Fibroblast of skin of right biceps (primary cell): ENCODE measurements at regions not wholly inside any gene's neighbourhood (a gene's known extent, or its start where the extent isn't known, plus 50 kb on each side); places are given as distances from the start of the nearest gene placed in this dataset.

ENCODE experiments used
- DNase-seq: peaks from one replicate; pipeline ENCODE4 v3.0.0-alpha.2; 2013

DNA sequence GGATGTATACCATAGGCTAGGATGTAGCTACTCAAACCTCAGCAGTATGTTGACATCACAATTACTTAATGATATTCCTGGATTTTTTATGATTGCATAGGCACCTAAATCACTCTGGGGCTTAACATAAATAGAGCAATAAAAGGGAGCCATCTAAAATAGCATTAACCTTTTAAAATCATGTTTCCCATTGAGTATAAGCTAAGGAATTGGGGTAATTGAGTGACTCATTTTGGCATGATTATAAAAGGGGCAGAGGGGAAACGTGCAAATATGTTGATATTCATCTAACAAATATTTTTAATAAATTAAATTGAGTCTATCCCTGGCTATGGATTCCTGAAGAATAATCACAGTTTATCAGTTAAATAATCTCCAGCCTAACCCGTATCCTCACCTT lies 74.0 kb upstream of the ADGRF1 start:
- DNase-seq = peak; percentile 46

DNA sequence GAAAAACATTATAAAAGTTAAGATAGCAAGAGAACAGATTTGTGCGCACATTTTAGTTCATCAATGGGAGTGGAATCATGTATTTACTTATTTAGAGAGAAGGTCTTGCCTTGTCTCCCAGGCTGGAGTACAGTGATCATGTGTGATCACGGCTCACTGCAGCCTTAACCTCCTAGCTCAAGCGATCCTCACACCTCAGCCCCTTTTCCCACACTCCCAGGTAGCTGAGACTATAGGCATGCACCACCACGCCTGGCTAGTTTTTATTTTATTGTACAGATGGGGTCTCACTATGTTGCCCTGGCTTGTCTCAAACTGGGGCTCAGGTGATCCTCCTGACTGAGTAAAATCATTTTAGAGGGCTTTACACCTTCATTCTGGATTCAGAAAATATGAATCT lies 72.3 kb upstream of the ADGRF1 start:
- no peak for DNase-seq

DNA sequence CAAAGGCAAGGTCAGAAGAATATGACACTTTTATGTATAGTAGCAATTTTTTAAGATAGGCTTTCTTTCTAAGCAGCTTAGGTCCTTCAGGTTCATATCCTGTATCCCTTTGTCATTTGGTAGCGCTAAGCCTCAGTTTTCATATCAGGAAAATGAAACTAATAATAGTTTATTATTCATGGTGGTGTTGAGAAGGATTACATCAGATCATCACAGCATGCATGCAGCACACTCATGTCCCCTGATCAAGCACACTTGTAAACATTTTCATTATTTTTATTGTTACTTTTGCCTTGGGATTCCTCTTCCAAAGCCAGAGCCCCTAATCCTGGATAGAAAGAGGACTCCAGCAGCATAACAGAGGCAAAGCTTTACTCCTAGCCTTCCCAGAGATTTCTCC lies 70.2 kb upstream of the ADGRF1 start:
- no peak for DNase-seq

DNA sequence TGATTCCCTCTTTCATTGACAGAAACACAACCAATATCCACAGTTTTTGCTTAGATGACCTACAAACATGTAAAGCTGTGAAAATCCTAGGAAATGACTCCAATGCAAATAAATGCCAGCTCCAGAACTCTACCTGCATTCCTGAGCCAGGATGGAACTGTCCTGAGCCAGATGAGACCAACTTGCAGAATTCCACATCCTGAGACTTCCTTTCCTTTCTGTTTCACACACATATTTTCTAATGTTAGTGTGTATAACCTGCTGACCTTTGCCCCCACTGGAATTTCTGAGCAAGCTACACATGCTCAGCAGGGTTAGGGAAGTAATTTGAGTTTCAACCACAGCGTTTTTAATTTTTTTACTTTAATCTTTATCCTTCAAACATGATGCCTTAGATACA lies 69.6 kb upstream of the ADGRF1 start:
- DNase-seq = peak; percentile 63

DNA sequence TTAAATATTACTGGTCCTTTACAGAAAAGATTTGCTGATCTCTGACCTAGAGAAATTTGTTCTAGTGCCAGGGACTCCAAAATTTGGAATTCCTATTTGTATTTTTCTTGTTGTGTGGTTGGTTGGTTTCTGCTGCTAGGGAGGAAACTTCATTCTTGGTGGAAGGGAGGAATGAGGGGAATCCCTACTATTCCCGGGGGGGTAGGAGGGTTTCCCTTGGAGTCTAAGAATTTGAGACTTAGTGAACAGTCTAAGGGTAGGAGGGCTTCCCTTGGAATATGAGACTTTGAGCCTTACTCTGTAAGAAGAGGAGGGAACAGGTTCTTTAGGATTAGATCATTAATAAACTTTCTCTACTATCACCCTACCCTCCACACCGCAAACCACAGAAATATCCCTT lies 67.1 kb upstream of the ADGRF1 start:
- peak; percentile 33 for DNase-seq

DNA sequence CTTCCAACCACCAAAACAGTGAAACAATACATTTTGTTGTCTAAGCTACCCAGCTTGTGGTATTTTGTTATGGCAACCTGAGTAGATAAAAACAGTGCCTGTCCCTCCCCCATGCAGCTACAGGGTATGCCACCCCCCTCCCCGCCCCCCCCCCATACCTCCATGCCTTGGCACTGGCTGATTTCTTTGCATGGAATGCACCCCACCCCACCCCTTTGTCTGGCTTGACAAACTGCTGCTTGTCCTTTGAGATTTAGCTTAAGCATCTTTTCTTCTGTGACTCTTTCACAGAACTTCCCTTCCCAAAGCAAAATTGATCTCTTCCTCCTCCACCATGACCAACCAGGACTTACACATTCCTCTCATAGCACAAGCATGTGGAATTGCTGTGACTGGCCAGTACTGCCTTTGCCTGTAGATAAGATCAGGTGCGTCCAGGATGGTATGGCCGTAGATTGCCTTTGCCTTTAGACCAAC lies 64.6 kb upstream of the ADGRF1 start:
- DNase-seq = no peak

DNA sequence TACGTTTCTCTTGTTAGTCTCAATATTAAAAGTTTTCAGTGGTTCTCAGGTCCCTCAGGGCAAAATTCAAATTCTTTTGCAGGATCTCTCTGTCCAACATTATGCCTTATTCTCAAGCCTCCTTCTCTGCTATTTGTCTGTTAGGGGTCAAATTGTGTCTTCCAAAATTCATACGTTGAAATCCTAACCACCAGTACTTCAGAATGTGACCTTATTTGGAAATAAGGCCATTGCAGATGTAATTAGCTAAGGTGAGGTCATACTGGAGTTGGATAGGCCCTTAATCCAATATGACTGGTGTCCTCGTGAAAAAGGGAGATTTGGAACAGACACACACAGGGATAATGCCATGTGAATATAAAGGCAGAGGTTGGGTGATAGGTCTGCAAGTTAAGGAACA lies 64.1 kb upstream of the ADGRF1 start:
- no peak for DNase-seq

DNA sequence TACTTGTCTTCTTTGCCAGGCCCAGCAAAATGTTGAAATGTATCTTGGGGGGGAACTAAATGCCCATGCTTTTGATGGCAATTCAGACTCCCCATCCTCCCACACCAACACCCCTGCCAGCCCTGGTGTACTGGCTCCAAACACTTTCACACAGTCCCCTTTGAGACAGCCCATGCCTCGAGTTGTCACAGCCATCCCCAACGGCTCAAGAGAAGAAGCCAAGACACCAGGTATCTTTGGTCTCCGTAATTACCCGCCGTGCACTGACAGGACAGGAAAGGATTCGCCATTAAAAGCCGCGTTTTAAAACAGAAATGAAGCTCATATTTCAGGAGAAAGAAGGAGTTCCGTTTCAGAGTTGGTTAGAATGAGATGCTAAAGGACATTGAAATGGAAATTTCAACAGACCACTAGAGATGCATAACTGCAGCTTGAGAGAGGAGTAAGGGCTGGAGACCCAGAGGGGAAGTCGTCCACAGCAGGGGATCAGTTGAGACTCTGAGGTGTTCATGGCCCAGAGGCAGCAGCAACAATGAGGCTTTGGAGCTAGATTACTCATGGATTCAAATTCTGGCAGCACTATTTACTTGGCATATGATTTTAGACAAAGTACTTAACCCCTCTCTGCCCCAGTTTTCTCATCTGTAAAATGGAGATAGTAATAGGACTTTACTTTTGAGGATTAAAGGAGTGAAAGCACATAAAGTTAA lies 63.5 kb upstream of the ADGRF1 start:
- DNase-seq = no peak

DNA sequence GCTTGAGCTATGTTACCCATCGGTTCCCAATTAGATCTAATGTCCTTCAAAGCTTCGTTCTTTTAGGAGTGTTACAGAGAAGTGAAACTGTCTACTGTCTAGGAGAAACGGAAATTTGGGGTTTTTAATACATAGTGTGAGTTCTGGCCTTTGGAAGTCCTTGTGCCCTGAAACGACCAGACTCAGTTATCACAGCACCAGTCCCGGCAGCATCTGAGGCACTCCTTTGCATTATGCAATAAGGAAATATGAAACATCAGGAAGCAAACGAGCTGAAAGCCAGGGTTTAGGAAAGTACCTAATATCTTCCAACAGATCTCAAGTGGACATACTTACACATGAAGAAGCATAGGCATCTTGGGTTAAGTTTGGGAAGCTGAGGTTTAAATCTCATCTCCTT lies 61.8 kb upstream of the ADGRF1 start:
- no peak for DNase-seq

DNA sequence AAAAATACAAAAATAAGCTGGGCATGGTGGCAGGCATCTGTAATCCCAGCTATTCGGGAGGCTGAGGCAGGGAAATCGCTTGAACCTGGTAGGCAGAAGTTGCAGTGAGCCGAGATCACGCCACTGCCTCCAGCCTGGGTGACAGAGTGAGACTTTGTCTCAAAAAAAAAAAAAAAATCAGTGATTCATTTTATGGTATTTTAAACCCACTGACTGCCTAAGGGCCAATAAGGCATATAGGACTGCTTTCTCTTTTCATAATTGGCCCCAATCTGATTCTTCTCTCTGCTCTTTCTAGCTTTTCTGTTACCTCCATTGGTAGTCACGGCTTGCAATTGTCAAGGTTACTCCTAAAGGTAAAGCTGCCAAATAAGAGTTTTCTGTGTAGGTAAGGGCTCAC lies 60.2 kb upstream of the ADGRF1 start:
- DNase-seq = no peak

DNA sequence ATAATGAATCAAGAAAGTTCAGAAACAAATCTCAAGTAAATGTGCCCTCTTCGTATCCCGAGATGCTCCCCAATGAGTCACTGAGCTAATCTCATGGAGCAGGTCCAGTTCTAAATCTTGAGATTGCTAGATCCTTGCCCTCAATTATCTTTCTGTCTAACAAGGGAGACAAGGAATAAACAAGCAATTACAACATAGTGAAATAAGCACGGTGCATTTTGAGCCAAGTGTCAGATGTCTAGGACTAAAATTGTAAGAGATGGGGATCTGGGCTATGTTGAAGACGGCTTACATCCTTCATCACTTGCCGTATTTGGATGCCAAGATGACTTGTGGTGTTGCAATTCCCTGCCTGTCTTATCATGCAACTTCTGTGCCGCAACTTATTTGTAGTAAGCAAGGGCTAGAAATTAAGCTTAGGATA lies 56.5 kb upstream of the ADGRF1 start:
- DNase-seq = no peak

DNA sequence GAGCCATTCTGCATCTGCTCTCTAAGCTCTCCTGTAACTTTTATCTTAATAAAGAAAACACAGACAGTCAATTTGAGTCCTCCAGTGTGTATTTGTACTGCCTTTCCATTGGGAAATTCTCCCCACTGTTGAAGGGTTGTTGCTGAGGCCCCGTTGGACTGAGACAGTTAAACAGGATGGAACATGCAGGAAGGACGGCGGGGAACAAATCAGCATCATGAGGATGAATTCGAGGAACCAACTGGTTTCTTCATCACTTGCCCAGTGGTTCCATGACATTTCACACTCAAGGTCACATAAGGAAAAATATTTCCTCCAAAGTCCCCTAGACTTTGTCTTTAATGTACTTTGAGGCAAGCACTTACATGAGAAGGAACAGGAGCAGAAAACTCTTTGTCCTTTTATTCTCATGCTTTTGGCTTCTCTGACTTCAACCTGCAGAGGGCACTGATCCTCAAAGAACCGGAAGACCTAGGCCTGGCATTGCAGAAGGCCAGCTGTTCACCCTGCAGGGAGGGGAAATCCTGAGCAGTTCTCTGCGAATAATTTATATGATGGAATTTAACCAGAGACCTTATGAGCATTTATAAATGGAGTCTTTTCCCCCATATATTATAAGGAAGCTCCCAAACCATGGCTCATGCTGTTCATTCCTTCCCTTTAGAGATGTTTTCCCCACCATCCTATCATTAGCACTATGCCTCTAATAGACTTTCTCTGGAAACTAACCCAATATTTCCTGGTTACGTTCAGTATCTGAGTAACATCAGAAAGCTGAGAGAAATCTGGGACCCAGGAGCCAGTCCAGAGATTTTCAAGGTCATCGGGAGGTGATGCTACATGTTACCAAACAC lies 55.2 kb upstream of the ADGRF1 start:
- DNase-seq = peak; percentile 76

DNA sequence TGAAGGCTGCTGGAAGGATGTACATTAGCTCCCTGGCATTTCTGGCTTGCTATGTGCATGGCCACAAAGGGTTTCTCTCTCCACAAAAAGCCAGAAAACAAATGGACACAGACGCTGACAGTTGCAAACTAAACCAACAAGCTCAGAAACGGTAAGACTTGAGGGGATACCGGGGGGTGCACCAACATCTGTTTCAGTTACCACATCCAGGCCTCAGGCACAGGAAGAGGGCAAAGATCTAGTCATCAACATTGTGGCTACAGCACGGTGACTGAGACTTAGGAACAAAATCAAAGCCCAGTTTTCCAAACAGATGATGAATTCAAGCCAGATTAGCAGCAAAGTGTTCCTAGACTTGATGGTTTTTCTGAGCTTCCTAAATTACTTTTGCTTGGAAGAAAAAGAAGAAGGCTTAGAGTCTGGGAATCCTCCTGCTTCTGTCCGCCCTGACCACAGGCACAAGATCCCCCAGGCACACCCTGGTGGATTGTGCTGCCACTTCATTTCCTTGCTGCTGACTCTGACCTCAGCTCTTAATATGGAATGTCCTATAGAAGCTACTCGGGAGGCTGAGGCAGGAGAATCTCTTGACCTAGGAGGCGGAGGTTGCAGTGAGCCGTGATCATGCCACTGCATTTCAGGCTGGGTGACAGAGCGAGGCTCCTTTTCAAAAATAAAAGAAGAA lies 54.2 kb upstream of the ADGRF1 start:
- DNase-seq = no peak

DNA sequence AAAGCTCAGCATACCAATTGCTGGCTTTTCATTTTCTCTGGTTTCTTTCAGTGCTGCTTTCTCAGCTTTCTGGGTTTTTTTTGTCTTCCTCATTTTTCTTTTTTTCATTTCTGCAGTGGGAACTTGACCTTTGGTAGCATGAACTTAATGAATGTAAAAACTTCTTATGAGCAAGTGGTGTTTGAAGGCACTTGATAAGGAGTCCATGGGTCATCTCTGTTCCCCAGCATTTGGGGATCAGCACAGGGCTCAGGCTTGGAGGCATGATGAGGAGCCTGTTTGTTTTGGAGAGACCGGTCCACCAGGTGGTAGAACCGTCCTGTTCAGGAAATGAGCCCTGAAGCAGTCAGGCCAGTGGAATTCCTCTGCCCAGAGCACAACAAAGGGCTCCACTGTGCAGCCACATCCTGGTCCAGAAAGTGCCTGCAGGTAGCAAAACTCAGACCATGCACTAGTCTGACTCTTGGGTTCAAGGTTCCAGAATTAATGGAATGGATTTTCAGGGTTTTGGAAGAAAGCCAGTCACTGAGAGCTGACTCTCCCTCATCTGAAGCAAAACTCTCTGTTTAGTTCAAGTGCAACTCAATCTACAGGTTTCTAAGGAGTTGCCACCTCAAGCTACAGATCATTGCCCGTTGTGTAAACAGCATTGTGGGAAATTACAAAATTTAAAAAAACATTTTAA lies 52.3 kb upstream of the ADGRF1 start:
- no peak for DNase-seq

DNA sequence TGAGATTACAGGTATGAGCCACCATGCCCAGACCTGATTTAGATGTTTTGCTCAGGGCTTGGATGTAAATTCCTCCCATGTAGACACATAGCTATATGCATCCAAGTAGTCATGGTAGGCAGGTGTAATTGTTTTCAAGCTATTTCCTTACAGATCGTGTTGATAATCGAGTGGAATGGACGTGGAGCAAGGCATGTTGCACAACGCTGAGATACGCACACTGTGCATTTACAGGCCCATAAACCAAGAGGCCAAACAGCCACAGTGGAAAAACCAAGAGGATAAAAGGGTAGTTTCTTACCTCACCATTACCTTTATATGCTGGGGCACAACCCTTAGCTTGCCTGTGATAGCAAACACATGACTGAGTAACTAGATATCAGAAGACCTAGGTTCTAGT lies 51.0 kb upstream of the ADGRF1 start:
- no peak for DNase-seq

DNA sequence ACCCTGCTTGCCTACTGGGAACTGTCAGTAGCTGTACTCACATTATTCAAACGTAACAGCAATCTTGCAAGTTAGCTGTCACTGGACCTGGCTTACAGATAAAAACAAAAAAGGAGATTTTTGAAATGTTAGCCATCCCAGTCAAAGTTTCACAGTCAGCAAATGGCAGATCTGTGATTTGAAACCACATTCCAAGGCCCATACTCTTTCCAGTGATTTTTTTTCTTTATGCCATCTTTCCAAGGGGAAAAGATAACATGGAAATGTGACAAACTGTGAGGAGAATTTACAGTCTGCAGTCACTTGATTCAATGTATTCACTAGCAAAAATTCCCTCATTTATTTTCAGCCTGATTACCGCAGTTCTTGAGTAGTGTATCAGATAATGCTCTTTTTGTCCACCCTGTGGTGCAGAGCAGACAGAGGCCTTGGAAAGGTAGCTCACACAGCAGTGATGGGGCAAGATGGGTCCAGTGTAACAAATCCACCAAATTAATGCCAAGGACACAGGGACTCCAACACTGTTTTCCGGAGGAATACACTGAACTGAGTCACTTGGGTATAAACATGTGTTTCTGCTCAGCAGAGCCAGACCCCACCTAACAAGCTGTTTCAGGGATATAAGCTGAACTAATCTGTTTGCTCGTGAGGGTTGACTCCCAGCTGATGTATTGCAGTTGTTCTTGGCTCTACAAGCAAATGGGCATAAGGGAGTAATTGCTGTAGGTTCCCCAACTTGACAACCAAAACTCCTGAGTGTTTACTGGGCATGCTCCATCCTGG lies 49.9 kb upstream of the ADGRF1 start:
- no peak for DNase-seq
